Omental fat pad (tissue), 3 donors: ENCODE measurements at regions not wholly inside any gene's neighbourhood (a gene's known extent, or its start where the extent isn't known, plus 50 kb on each side); places are given as distances from the start of the nearest gene placed in this dataset.

Experiments
- ATAC-seq: fragments of 150-250 bp; one replicate; pipeline ENCODE4 v1.9.1; 2016; ENCODE audit warnings: mild to moderate bottlenecking, moderate library complexity; ENCODE audit not compliant: low FRiP score
- DNase-seq: peaks from one replicate; pipeline ENCODE4 v3.0.0-alpha.2; 2019; ENCODE audit warnings: low spot score
- TF ChIP-seq, protein P1 (sequence below), 3 donors: fragments of 450-650 bp; IDR thresholded peaks; one replicate each; pipeline ENCODE4 v1.5.1; 2016 to 2017; ENCODE audit warnings: antibody characterized with exemption in 3 of 3, mild to moderate bottlenecking in 3 of 3, moderate library complexity in 2 of 3

DNA sequence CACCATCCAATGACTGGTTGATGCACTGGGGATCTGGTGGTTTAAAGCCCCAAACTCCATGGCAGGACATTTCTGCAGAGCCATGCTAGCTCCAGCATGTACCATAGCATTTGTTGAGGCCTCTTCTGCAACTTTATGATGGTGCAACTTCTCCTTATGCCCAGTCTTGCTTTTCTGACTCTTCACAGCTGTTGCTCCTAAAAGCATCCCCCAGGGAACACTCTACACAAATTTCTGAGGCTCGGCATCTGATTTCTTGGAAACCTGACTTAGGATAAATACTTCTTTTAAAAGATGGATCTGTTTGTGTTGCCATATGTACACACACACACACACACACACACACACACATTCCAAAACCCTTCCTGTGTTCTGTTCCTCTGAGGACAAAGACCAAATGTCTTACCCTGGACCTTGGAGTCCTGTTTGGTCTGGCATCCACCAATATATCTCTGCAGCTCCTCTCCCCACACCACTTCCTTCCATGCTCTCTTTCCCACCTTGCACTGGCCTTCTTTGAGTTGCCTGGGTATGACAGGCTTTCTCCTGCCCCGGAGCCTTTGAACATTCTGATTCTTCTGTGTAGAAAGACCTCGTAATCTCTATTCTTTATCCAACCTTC lies 388.5 kb upstream of the ZNF507 start:
- TF ChIP-seq, protein P1, sequence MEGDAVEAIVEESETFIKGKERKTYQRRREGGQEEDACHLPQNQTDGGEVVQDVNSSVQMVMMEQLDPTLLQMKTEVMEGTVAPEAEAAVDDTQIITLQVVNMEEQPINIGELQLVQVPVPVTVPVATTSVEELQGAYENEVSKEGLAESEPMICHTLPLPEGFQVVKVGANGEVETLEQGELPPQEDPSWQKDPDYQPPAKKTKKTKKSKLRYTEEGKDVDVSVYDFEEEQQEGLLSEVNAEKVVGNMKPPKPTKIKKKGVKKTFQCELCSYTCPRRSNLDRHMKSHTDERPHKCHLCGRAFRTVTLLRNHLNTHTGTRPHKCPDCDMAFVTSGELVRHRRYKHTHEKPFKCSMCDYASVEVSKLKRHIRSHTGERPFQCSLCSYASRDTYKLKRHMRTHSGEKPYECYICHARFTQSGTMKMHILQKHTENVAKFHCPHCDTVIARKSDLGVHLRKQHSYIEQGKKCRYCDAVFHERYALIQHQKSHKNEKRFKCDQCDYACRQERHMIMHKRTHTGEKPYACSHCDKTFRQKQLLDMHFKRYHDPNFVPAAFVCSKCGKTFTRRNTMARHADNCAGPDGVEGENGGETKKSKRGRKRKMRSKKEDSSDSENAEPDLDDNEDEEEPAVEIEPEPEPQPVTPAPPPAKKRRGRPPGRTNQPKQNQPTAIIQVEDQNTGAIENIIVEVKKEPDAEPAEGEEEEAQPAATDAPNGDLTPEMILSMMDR (IDR thresholded peaks at IDR 0.05) = no peak
- DNase-seq = no peak
- ATAC-seq = no peak

DNA sequence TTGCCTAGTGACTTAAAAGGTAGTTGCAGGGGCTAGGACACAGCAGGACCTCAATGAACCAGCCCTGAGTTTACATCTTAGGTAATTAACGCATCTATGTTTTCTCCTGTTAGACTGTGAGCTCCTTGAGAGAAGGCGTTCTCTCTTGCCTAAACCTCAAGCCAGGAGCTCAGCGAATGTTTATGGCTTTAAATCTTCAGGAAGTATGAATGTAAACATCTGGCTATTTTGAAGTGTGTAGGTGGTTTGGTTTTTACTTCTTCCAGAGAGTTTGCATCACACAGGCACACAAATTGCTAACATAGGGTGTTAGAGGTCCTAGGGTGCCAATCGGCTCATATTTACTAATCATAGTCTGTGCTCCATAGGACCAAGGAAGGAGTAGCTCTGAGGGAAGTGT lies 387.7 kb upstream of the ZNF507 start:
- no peak for DNase-seq
- TF ChIP-seq, protein P1 (IDR thresholded peaks at IDR 0.05) = no peak
- no peak for ATAC-seq

DNA sequence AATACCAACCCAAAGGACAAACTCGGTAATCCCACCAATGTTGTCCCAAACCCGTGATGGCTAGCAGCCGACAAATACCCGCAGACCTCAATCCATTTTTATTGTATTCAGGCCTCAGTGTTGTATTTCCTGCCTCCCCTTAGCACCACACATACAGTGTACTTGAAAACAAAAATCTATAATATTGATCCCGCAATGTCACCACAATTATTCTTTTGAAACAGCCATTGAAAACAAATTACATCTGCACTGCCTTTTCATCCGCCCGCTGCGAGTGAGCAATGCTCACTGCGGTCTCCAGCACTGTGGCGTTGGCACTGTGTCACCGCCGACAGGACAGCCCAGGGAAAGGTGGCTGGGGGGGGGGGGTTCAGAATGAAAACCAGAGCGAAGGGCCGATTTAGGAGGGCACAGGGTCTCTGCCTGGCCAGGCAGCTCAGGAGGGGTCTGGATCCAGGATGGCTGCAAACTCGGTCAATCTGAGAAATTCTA lies 385.8 kb upstream of the ZNF507 start:
- no peak for DNase-seq
- ATAC-seq = no peak
- TF ChIP-seq, protein P1 (IDR thresholded peaks at IDR 0.05) = no peak

DNA sequence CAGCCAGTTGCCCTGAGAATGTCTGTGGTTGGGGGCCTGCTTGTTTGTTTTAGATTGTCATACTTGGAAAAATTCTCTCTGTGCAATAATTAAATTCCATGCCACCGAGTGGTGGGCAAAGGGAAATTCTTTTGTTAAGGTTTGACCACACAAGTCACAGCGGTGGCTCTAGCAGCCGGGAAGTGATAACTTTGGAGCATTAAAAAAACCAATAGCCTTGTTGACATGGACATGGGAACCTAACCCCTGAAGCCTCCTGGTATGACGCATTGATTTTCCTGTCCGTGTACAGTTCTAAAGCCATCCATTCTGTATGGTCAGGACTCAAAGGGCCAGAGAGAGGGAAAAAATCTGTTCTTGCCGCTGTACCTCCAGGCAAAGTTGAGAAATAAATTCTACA lies 384.9 kb upstream of the ZNF507 start:
- DNase-seq = no peak
- TF ChIP-seq, protein P1 (IDR thresholded peaks at IDR 0.05) = no peak
- ATAC-seq = no peak

DNA sequence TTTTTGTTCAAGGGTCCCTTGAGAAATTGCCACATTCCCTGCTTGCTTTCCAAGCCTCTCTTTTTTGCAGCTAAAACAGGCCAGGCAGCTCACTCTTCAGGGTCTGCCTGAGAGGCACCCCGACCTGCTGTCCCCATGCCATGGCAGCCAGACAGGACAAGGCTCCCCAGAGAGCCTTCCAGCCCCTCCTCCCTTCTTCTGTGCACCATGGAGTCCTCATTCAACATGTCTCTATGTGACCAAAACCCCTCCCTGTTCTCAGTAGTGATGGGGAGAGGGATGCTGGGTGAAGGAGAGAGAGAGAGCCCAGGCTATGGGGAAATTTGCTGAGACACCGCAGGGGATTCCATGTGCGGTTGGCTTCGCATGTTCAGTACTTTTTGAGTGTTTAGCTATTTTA lies 384.2 kb upstream of the ZNF507 start:
- DNase-seq (no peak), ATAC-seq (no peak)
- TF ChIP-seq, protein P1 (IDR thresholded peaks at IDR 0.05) = no peak

DNA sequence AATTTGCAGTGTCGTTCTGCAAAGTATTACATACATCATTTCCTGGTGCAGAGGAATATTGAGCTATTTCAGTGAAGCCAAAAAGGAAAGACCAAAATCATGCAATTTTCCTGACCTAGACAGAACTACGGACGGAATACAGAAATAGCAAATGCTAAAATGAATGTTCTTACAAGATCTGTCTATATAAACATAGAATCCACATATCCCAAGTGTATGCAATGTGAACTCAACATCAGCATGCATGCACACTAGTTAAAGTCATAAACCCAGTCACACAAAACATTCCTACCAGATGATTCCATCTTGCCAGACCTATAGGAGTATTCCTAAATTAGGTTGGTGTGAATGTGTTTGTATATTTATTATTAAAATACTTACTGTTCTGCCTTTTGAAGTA lies 383.7 kb upstream of the ZNF507 start:
- TF ChIP-seq, protein P1 (IDR thresholded peaks at IDR 0.05) = no peak
- ATAC-seq (no peak), DNase-seq (no peak)

DNA sequence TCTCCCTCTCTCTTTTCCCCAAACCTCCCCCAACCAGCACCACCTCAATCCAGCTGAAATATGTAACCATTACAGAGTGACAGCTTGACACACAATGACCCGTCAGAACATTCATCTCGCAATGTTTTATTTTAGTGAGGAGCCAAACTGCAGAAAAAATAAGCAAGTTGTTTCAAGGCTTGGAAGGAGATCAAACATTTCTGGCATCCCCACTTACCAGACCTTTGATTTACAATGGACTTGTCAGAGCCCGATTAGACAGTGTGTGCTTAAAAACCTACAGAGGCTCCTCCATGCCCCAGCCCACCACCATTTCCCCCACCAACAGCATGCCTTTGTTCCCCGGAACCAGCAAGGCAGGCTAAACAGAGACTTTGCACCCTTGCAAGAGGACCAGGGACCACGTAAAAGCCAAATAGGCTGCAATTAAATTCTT lies 382.8 kb upstream of the ZNF507 start:
- no peak for ATAC-seq
- TF ChIP-seq, protein P1 (IDR thresholded peaks at IDR 0.05) = no peak
- no peak for DNase-seq
